Neural cell (in vitro differentiated cells): ENCODE measurements at regions not wholly inside any gene's neighbourhood (a gene's known extent, or its start where the extent isn't known, plus 50 kb on each side); places are given as distances from the start of the nearest gene placed in this dataset.

ENCODE experiments used
- H2AFZ ChIP-seq: fragments of 200-600, 300-800 bp; sonication (generic), shearing (Covaris generic); 2 replicates; pipeline ENCODE4 v1.6.0; 2014; ENCODE audit warnings: low read depth, mild to moderate bottlenecking, antibody characterized with exemption, low read length, moderate library complexity
- H3F3A ChIP-seq: fragments of 200-600 bp; shearing (Covaris generic); 2 replicates; pipeline ENCODE4 v1.6.1; 2016; ENCODE audit warnings: mild to moderate bottlenecking, moderate library complexity, mixed read lengths, antibody characterized with exemption, low read length; ENCODE audit not compliant: insufficient read depth, poor library complexity, severe bottlenecking
- H3K27ac ChIP-seq: fragments of 200-600, 300-800 bp; sonication (generic), shearing (Covaris generic); 2 replicates; pipeline ENCODE4 v1.5.1; 2014; ENCODE audit warnings: mild to moderate bottlenecking, low read length, moderate library complexity
- H3K27me3 ChIP-seq: fragments of 300-800, 200-600 bp; sonication (generic), shearing (Covaris generic); 2 replicates; pipeline ENCODE4 v1.6.0; 2014; ENCODE audit warnings: mild to moderate bottlenecking, low read depth, low read length, moderate library complexity; ENCODE audit not compliant: insufficient read depth
- H3K36me3 ChIP-seq: fragments of 300-800, 200-600 bp; sonication (generic), shearing (Covaris generic); 2 replicates; pipeline ENCODE4 v1.5.1; 2014; ENCODE audit warnings: mild to moderate bottlenecking, antibody characterized with exemption, low read length, moderate library complexity; ENCODE audit not compliant: insufficient read depth
- H3K4me2 ChIP-seq: fragments of 300-800, 200-600 bp; sonication (generic), shearing (Covaris generic); 2 replicates; pipeline ENCODE4 v1.6.0; 2014; ENCODE audit warnings: mild to moderate bottlenecking, low read length
- H3K4me3 ChIP-seq: fragments of 300-800, 200-600 bp; sonication (generic), shearing (Covaris generic); 2 replicates; pipeline ENCODE4 v1.5.1; 2014; ENCODE audit warnings: mild to moderate bottlenecking, low read length, moderate library complexity
- H3K79me2 ChIP-seq: fragments of 200-600 bp; shearing (Covaris generic); replicated peaks from 2 replicates; pipeline ENCODE4 v1.6.0; 2014; ENCODE audit warnings: mild to moderate bottlenecking, low read length, moderate library complexity; ENCODE audit not compliant: insufficient read depth
- H3K9ac ChIP-seq: fragments of 300-800, 200-600 bp; sonication (generic), shearing (Covaris generic); 2 replicates; pipeline ENCODE4 v1.6.1; 2016; ENCODE audit warnings: mild to moderate bottlenecking, low read length, mixed read lengths
- H3K9me2 ChIP-seq: fragments of 200-600 bp; shearing (Covaris generic); 2 replicates; pipeline ENCODE4 v1.6.1; 2016; ENCODE audit warnings: mild to moderate bottlenecking, low read length, mixed read lengths; ENCODE audit not compliant: insufficient read depth
- H3K9me3 ChIP-seq: fragments of 200-600, 300-800 bp; sonication (generic), shearing (Covaris generic); 2 replicates; pipeline ENCODE4 v1.6.1; 2016; ENCODE audit warnings: mild to moderate bottlenecking, mixed run types, low read length, moderate library complexity, mixed read lengths
- H4K20me1 ChIP-seq: fragments of 200-600 bp; shearing (Covaris generic); 2 replicates; pipeline ENCODE4 v1.6.1; 2016; ENCODE audit warnings: mild to moderate bottlenecking, mixed run types; ENCODE audit not compliant: insufficient read depth
- EP300 ChIP-seq: fragments of 450-650 bp; conservative IDR thresholded peaks from 2 replicates; pipeline ENCODE4 v1.6.1; 2014; ENCODE audit warnings: antibody characterized with exemption, mild to moderate bottlenecking, moderate library complexity; ENCODE audit not compliant: poor library complexity, severe bottlenecking
- EZH2 ChIP-seq: fragments of 200-600, 300-800 bp; shearing (Covaris generic), sonication (generic); IDR thresholded peaks from 2 replicates; pipeline ENCODE4 v1.6.1; 2014; ENCODE audit warnings: antibody characterized with exemption, low read length, borderline replicate concordance, mild to moderate bottlenecking; ENCODE audit not compliant: insufficient read depth, poor library complexity, severe bottlenecking
- MXI1 ChIP-seq: fragments of 450-650 bp; conservative IDR thresholded peaks from 2 replicates; pipeline ENCODE4 v1.6.1; 2014; ENCODE audit warnings: antibody characterized with exemption, mild to moderate bottlenecking; ENCODE audit not compliant: poor library complexity, severe bottlenecking
- POLR2AphosphoS5 ChIP-seq: IDR thresholded peaks from 2 replicates; pipeline ENCODE4 v1.6.1; 2012
- RAD21 ChIP-seq: fragments of 450-650 bp; conservative IDR thresholded peaks from 2 replicates; pipeline ENCODE4 v1.6.1; 2014; ENCODE audit warnings: antibody characterized with exemption, mild to moderate bottlenecking, moderate library complexity
- REST ChIP-seq: IDR thresholded peaks from 2 replicates; pipeline ENCODE4 v1.6.1; 2012; ENCODE audit warnings: borderline replicate concordance
- SMC3 ChIP-seq: fragments of 450-650 bp; conservative IDR thresholded peaks from 2 replicates; pipeline ENCODE4 v1.6.1; 2014; ENCODE audit warnings: antibody characterized with exemption, mild to moderate bottlenecking, moderate library complexity; ENCODE audit not compliant: poor library complexity
- TAF1 ChIP-seq: IDR thresholded peaks from 2 replicates; pipeline ENCODE4 v1.6.1; 2012; ENCODE audit warnings: low read depth
- TF ChIP-seq, protein P1 (sequence below): fragments of 450-650 bp; IDR thresholded peaks from 2 replicates; pipeline ENCODE4 v1.5.1; 2014; ENCODE audit warnings: antibody characterized with exemption, mild to moderate bottlenecking, moderate library complexity; ENCODE audit not compliant: poor library complexity, severe bottlenecking

DNA sequence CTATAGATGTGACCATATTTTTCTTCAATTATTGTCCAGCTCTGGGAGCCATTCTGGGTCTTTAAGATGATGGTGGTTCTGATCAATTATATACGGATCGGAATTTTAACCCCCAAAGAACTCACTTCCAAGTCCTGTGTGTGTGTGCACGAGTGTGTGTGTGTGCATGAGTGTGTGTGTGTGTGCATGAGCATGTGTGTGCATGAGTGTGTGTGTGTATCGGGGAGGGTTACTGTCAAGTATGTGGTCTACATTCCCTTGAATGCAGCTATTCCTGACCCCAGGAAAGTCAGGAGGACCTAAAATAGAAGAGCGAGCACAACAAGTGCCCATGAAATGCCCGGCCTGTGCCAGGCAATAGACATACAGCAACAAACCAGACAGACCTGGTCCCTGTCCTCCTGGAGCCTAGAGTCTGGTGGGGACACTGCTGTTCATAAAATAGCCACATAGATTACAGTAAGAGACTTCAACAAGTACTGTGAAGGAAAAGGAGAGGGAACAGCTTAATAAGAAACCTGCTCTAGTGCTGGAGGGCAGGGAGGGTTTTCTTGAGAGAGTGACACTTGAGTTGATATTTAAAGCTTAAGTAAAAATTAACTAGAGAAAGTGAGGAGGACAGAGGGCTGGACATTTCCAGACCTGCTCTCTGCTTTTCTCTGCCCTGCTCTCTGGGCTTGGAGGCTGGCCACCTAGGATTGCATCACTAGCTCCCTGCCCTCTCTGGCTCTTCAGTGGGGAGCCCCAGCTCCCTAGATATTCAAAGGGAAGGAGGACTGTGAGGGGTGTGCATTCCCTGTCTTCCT, 66.1 kb upstream of the SPON1 start:
- Histone ChIP-seq H3K27me3 (no peaks in the 10 kb centered on the region), H3K9ac (no peak overlapping the region), H3K9me2 (no peaks in the 10 kb centered on the region), H3K36me3 (no peaks in the 10 kb centered on the region), H2AFZ (no peak overlapping the region), H3K9me3 (no peaks in the 10 kb centered on the region), H3K27ac (no peak overlapping the region), H3K4me3 (no peak overlapping the region), H3K4me2 (no peak overlapping the region), H4K20me1 (no peaks in the 10 kb centered on the region), H3K79me2 (no peaks in the 10 kb centered on the region), H3F3A (no peaks in the 10 kb centered on the region)
- TF ChIP-seq EZH2 (no peak), SMC3 (no peak), MXI1 (no peak), POLR2AphosphoS5 (no peak), RAD21 (no peak), REST (no peak), TAF1 (no peak), EP300 (no peak)
- TF ChIP-seq, protein P1, sequence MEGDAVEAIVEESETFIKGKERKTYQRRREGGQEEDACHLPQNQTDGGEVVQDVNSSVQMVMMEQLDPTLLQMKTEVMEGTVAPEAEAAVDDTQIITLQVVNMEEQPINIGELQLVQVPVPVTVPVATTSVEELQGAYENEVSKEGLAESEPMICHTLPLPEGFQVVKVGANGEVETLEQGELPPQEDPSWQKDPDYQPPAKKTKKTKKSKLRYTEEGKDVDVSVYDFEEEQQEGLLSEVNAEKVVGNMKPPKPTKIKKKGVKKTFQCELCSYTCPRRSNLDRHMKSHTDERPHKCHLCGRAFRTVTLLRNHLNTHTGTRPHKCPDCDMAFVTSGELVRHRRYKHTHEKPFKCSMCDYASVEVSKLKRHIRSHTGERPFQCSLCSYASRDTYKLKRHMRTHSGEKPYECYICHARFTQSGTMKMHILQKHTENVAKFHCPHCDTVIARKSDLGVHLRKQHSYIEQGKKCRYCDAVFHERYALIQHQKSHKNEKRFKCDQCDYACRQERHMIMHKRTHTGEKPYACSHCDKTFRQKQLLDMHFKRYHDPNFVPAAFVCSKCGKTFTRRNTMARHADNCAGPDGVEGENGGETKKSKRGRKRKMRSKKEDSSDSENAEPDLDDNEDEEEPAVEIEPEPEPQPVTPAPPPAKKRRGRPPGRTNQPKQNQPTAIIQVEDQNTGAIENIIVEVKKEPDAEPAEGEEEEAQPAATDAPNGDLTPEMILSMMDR = no peak

DNA sequence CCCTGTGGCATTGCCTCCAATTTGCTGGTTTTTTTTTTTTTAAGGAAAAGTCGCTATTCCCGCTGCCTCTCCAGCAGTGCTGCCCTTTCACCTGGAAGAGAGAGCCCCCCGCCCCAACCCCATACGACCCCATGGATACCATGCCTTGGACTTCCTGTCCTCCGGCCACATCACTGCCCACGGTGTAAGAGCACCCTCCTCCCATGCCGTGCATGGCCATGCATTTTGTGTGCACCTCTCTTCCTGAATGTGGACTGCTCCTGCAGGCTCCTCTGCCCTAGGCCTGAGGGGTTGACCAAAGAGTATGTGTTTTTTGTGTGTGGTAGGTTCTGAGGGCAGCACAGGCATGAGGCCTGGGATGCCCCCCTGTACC, 65.6 kb upstream of the SPON1 start:
- TF ChIP-seq MXI1 = no peak
- no peak for TF ChIP-seq SMC3
- TF ChIP-seq TAF1 = no peak
- TF ChIP-seq REST = no peak
- TF ChIP-seq, protein P1 = no peak
- no peak for TF ChIP-seq EP300
- no peak for TF ChIP-seq EZH2
- TF ChIP-seq POLR2AphosphoS5 = no peak
- no peak for TF ChIP-seq RAD21
- Histone ChIP-seq H4K20me1 (no peaks in the 10 kb centered on the region), H3K4me2 (no peak overlapping the region), H3K9me2 (no peaks in the 10 kb centered on the region), H2AFZ (no peak overlapping the region), H3K27ac (no peak overlapping the region), H3K4me3 (no peak overlapping the region), H3F3A (no peaks in the 10 kb centered on the region), H3K79me2 (no peaks in the 10 kb centered on the region), H3K9me3 (no peaks in the 10 kb centered on the region), H3K27me3 (no peaks in the 10 kb centered on the region), H3K36me3 (no peaks in the 10 kb centered on the region), H3K9ac (no peak overlapping the region)
